ENCODE measurements at regions not wholly inside any gene's neighbourhood (a gene's known extent, or its start where the extent isn't known, plus 50 kb on each side); places are given as distances from the start of the nearest gene placed in this dataset.
"Not testable (repeated sequence)": the region's sequence is repeated elsewhere in the genome, so short reads cannot be mapped to it uniquely, and the experiment has no call there.

DNA sequence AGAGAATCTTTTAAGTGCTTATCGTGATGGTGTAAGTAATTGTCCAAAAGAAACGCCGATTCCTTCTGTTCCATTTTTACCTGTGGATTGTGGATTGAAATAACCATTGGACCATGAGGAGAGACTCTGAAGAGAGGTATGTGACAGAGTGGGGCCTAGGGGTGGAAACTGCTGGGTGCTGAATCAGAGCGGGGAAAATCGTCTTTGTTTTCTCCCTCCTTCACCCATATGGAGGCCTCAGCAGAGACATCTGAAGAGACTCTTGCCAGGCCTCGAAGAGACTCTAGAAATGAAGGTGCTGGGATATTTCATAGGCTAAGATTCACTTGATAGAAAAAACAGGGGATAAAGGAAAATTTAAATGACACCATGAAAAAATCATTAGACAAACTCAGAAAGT is 1327.0 kb downstream of the BRINP3 start:
- Mint-ChIP-seq H3K36me3 (no peaks in the 10 kb centered on the region), H3K9me3 (peaks cover 4% of the 10 kb centered on the region), H3K27me3 (no peaks in the 10 kb centered on the region), H3K4me3 (no peak overlapping the region), H3K4me1 (no peaks in the 10 kb centered on the region), H3K27ac (no peak overlapping the region)

DNA sequence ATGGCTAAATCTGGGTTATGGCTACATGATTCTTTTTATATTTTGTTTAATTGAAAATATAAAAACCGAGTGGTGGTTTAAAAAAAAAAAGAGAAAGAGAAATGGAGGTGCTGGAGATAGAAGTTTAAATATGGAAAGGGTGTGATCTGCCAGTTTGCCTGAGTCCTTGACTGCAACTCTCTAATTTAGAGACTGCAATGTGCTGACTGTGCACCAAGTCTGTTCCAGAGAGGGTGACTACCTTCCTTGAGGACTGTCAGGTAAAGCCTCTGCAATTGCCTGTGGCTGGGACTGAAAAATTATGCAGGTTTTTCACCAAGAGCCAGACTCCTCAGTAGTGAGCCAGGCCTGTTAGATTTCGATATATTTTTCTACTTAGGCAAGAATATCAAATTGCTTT is 1326.3 kb downstream of the BRINP3 start:
- Mint-ChIP-seq H3K4me3 (no peak overlapping the region), H3K9me3 (peaks cover 4% of the 10 kb centered on the region), H3K27ac (no peak overlapping the region), H3K4me1 (no peaks in the 10 kb centered on the region), H3K27me3 (no peaks in the 10 kb centered on the region), H3K36me3 (no peaks in the 10 kb centered on the region)

- Mint-ChIP-seq H3K4me3 (no peak overlapping the region), H3K9me3 (peaks cover 4% of the 10 kb centered on the region), H3K27me3 (no peaks in the 10 kb centered on the region), H3K4me1 (no peaks in the 10 kb centered on the region), H3K27ac (no peak overlapping the region), H3K36me3 (no peaks in the 10 kb centered on the region)
Observed at GRCh38 chr1:189152685-189153084, 1325.0 kb downstream of the BRINP3 start.

- Mint-ChIP-seq H3K4me1 (no peaks in the 10 kb centered on the region), H3K27ac (no peak overlapping the region), H3K27me3 (no peaks in the 10 kb centered on the region), H3K36me3 (no peaks in the 10 kb centered on the region), H3K9me3 (peaks cover 5% of the 10 kb centered on the region), H3K4me3 (no peak overlapping the region)
Observed at GRCh38 chr1:189158155-189158554, 1319.5 kb downstream of the BRINP3 start.

DNA sequence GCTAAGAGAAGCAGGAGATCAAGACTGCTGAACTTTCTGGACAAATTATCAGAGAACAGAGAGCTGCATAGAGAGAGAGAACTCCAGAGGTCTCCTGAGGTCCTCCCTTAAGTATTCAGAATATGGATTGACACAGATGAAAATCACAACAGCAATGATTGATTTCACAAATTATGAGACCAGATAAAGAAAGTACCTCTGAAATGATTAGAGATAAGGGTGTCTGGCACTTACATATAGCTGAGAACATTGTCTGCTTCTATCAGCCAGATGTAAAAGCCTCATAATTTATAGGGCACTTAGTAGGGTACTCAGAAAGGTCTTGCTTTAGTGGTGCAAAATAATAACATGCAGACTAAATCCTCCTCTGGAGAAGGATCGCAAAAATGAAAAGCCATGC is 1301.8 kb downstream of the BRINP3 start:
- Mint-ChIP-seq H3K36me3 (no peaks in the 10 kb centered on the region), H3K4me3 (no peak overlapping the region), H3K27ac (no peak overlapping the region), H3K9me3 (peaks cover 10% of the 10 kb centered on the region), H3K4me1 (no peaks in the 10 kb centered on the region), H3K27me3 (no peaks in the 10 kb centered on the region)

- Mint-ChIP-seq H3K36me3 (no peaks in the 10 kb centered on the region), H3K4me3 (no peak overlapping the region), H3K27me3 (no peaks in the 10 kb centered on the region), H3K4me1 (no peaks in the 10 kb centered on the region), H3K9me3 (peaks cover 6% of the 10 kb centered on the region), H3K27ac (no peak overlapping the region)
Observed at GRCh38 chr1:189180057-189180456, 1297.6 kb downstream of the BRINP3 start.

- Mint-ChIP-seq H3K4me3 (no peak overlapping the region), H3K9me3 (peaks cover under 1% of the 10 kb centered on the region), H3K27me3 (no peaks in the 10 kb centered on the region), H3K36me3 (no peaks in the 10 kb centered on the region), H3K4me1 (no peaks in the 10 kb centered on the region), H3K27ac (no peak overlapping the region)
Observed at GRCh38 chr1:189185097-189185496, 1292.6 kb downstream of the BRINP3 start.

DNA sequence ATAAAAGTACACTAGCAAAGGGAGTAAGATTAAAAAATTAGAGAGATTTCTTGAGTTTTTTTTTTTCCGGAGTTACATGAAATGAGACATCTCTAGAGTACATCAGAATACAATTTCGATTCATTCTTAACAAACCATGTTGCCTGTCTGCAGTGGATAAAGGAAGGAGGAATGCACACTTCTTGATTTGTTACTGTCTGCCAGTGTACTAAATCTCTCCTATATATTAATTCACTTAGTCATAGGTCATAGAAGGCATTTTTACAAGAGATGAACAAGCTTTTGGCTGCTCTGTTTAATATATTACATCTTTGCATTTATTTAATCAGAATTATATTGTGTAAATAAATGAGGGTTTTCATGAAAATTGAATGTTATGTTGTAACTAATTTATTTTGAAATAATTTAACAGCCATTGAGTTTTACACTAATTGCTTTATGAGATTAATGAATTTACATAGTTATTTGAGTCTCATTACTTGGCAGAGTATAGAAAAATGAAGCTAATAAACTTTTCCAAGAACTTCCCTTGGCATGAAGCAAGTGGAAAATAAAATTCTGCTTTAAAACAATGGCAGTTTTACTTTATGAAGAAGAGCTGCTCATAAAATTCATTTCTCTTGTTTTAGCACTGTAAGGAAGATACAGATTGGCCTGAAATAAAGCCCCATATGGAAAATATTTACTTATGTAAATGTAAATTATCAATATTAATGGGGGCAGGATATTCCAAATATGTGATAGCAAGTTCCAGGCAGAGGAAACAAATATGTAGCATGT is 1284.7 kb downstream of the BRINP3 start:
- Mint-ChIP-seq H3K36me3 (no peaks in the 10 kb centered on the region), H3K4me3 (no peak overlapping the region), H3K27me3 (no peaks in the 10 kb centered on the region), H3K9me3 (no peaks in the 10 kb centered on the region), H3K27ac (no peak overlapping the region), H3K4me1 (no peaks in the 10 kb centered on the region)

- H3K27ac Mint-ChIP-seq = no peak overlapping the region
- H3K4me3 Mint-ChIP-seq = no peak overlapping the region
- no peaks in the 10 kb centered on the region for H3K27me3 Mint-ChIP-seq
- peaks cover 4% of the 10 kb centered on the region for H3K9me3 Mint-ChIP-seq
- no peaks in the 10 kb centered on the region for H3K4me1 Mint-ChIP-seq
- H3K36me3 Mint-ChIP-seq = no peaks in the 10 kb centered on the region
Observed at GRCh38 chr1:189205863-189206262, 1271.8 kb downstream of the BRINP3 start.

DNA sequence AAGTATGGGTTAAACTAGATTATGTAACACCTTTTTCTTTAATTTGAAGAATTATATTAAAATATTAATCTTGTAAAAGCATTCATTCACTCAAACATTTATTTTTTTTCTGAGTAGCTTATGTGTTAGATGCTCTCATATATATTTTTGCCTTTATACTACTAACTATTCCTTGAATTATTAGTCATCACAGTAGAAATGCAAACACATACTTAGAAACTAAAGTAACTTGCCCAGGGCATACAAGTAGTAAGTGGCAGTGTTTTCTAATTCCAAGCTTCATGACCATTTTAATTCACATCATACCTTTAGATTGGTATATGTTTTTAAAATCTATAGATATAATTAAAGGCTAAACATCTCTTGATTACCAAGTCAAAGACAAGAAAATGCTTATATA is 1271.0 kb downstream of the BRINP3 start:
- Mint-ChIP-seq H3K4me3 (no peak overlapping the region), H3K36me3 (no peaks in the 10 kb centered on the region), H3K27me3 (no peaks in the 10 kb centered on the region)

DNA sequence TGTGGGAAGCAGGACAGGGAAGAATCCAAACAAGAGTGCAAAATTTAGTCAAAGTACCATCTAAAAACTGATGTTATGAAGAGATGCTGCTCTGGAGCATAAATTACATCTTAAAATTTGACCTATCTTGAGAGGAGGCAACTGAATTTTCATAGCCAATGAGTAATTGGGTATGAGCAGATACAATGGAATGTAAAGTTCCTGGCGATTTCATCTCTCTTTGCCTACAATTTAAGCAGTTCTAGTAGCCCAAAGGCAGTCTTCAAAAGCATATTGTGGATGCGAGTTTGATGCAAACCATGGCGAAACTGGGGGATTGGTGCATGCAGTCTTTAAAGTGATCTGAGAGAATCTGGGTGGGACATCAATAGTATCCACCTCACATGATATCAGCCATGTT is 1265.9 kb downstream of the BRINP3 start:
- no peak overlapping the region for H3K4me3 Mint-ChIP-seq
- H3K27me3 Mint-ChIP-seq = no peaks in the 10 kb centered on the region
- H3K4me1 Mint-ChIP-seq = no peaks in the 10 kb centered on the region
- H3K9me3 Mint-ChIP-seq = peaks cover 3% of the 10 kb centered on the region
- no peaks in the 10 kb centered on the region for H3K36me3 Mint-ChIP-seq
- no peak overlapping the region for H3K27ac Mint-ChIP-seq

More for the DNA sequence above, 1271.0 kb downstream of the BRINP3 start:
- no peaks in the 10 kb centered on the region for H3K4me1 Mint-ChIP-seq
- peaks cover 4% of the 10 kb centered on the region for H3K9me3 Mint-ChIP-seq
- H3K27ac Mint-ChIP-seq = no peak overlapping the region

DNA sequence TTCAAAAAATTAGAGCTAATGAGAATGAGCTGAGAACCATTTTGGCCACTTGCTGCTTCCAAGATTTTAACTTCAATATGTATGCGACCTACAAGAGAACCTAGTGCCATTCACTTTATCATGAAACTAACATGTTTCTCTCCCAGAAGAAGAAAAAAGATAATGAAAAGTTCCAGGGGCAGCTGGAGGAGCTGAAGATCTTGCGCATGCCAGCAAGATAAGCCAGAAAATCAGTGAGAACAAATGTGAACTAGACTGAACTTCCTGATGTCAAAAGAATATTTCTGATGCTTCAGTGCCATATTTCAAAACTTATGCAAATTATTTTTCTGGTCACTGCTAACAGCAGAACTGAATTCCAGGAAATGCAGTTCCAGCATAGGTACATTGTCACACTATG is 1265.1 kb downstream of the BRINP3 start:
- no peak overlapping the region for H3K4me3 Mint-ChIP-seq
- peaks cover 3% of the 10 kb centered on the region for H3K9me3 Mint-ChIP-seq
- no peak overlapping the region for H3K27ac Mint-ChIP-seq
- H3K36me3 Mint-ChIP-seq = no peaks in the 10 kb centered on the region
- H3K4me1 Mint-ChIP-seq = no peaks in the 10 kb centered on the region
- no peaks in the 10 kb centered on the region for H3K27me3 Mint-ChIP-seq

GRCh38 chr1:189216886-189217285 is 1260.8 kb downstream of the BRINP3 start:
- Mint-ChIP-seq H3K27ac (no peak overlapping the region), H3K27me3 (no peaks in the 10 kb centered on the region), H3K36me3 (no peaks in the 10 kb centered on the region), H3K4me1 (no peaks in the 10 kb centered on the region), H3K9me3 (peaks cover 3% of the 10 kb centered on the region), H3K4me3 (no peak overlapping the region)

DNA sequence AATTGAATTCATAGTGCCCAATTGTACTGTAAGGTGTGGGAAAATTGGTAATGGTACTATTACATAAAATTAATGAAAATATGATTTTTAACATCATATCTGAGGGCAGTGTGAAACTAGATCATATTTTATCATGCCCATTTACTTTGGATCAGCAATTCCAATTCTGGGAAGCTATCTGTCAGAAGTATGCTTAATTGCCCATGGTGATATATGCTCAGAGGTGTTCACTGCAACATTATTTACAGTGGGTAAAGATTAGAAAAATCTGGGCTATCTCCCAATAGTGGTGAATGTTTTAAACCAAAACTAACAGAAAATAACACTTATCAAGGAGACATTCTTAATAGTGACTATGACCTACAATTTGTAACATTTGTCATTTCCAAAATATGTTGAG is 1260.0 kb downstream of the BRINP3 start:
- H3K4me3 Mint-ChIP-seq = no peak overlapping the region
- H3K9me3 Mint-ChIP-seq = no peaks in the 10 kb centered on the region
- H3K27ac Mint-ChIP-seq = no peak overlapping the region
- no peaks in the 10 kb centered on the region for H3K4me1 Mint-ChIP-seq
- H3K36me3 Mint-ChIP-seq = no peaks in the 10 kb centered on the region
- H3K27me3 Mint-ChIP-seq = no peaks in the 10 kb centered on the region

- Mint-ChIP-seq H3K9me3 (no peaks in the 10 kb centered on the region), H3K27ac (no peak overlapping the region), H3K36me3 (no peaks in the 10 kb centered on the region), H3K27me3 (no peaks in the 10 kb centered on the region), H3K4me1 (no peaks in the 10 kb centered on the region), H3K4me3 (no peak overlapping the region)
Observed at GRCh38 chr1:189220750-189221149, 1256.9 kb downstream of the BRINP3 start.

GRCh38 chr1:189225794-189226145 is 1251.9 kb downstream of the BRINP3 start:
- H3K27me3 Mint-ChIP-seq, H3K9me3 Mint-ChIP-seq, H3K36me3 Mint-ChIP-seq, H3K27ac Mint-ChIP-seq, H3K4me3 Mint-ChIP-seq, H3K4me1 Mint-ChIP-seq: not testable (repeated sequence)

GRCh38 chr1:189226779-189227178 is 1250.9 kb downstream of the BRINP3 start:
- Mint-ChIP-seq H3K27me3 (no peaks in the 10 kb centered on the region), H3K4me3 (no peak overlapping the region), H3K9me3 (no peaks in the 10 kb centered on the region), H3K36me3 (no peaks in the 10 kb centered on the region), H3K27ac (no peak overlapping the region), H3K4me1 (no peaks in the 10 kb centered on the region)
